ENCODE measurements at regions not wholly inside any gene's neighbourhood (a gene's known extent, or its start where the extent isn't known, plus 50 kb on each side); places are given as distances from the start of the nearest gene placed in this dataset.

DNA sequence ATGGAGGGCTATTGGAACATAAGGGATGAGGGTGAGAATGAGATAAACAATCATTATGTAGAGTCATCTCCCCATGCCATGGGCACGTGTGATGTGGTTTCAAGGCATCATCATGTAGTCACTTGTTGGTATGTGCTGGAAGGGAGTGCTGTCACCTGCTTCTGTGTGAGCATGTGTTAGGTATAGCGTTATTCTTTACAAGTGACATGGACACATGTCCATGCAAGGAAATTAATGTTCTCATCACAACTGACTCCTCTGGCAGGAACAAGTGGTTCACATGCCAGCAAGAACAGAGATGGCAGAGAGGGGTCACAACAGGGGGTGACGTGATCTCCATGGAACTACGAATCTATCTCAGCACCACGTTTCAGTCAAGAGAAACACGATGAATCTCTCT lies 815.8 kb downstream of the BCL11B start:
- CTCF ChIA-PET: no interaction called here
- DNase-seq (ENCODE audit: low read depth, low spot score): no peak

DNA sequence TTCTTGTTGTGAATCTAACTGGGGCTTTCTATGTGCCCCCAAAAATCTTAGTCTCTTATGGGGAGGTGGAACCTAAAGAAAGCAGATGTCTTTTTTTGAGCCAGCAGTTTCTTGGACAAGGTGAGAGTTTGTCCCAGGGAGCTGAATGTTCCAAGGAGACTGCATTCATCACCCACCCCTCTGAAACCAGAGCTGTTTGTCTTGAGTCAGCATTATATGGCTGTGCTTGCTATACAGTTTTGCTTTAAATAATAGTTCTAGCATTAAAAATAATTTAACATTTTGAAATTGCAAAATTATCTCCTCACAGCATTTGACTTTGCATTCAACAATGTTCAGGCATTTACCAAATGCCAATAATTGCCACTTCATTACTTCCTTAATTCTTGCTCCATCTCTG lies 813.3 kb downstream of the BCL11B start:
- POLR2A ChIA-PET: no interaction called here
- DNase-seq (ENCODE audit: low read depth, low spot score): no peak
- TF ChIP-seq CTCF (IDR thresholded peaks at IDR 0.05; ENCODE audit: low read depth, low read length): no peak
- H3K4me3 ChIP-seq (ENCODE audit: low read depth, low read length): no peak overlapping the region
- peaks cover 43% of the 10 kb centered on the region for H3K9me3 ChIP-seq (ENCODE audit: control insufficient read depth, insufficient read depth, low read length)
- no peaks in the 10 kb centered on the region for H3K27me3 ChIP-seq (ENCODE audit: control insufficient read depth, insufficient read depth, low read length)
- no peak overlapping the region for H3K27ac ChIP-seq (ENCODE audit: low read depth, low read length)
- CTCF ChIA-PET: no interaction called here

More for the DNA sequence above, 815.8 kb downstream of the BCL11B start:
- TF ChIP-seq CTCF (IDR thresholded peaks at IDR 0.05; ENCODE audit: low read depth, low read length): no peak
- H3K9me3 ChIP-seq (ENCODE audit: control insufficient read depth, insufficient read depth, low read length): peaks cover 28% of the 10 kb centered on the region
- H3K27me3 ChIP-seq (ENCODE audit: control insufficient read depth, insufficient read depth, low read length): no peaks in the 10 kb centered on the region
- POLR2A ChIA-PET: no interaction called here
- H3K27ac ChIP-seq (ENCODE audit: low read depth, low read length): no peak overlapping the region
- no peak overlapping the region for H3K4me3 ChIP-seq (ENCODE audit: low read depth, low read length)

DNA sequence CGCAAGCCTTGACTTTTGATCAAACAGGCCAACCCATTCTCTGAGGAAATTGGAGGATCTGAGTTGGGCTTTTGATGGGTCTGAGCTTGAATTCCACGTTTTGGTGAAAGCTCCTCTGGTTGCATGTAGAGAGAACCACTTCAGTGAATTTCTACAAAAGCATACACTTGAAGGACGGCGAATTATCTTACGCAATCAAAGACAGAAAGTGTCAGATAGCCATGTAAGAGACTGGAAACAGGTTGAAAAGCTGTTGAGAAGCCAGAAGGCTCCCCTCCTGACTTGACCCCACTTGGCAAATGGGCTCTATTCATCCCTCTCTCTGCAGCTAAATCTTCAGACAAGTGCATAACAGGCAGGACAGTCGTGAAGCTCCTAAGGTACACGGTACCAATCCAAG lies 809.1 kb downstream of the BCL11B start:
- no peak for DNase-seq (ENCODE audit: low read depth, low spot score)
- CTCF ChIA-PET: no interaction called here
- H3K27ac ChIP-seq (ENCODE audit: low read depth, low read length): no peak overlapping the region
- no peaks in the 10 kb centered on the region for H3K27me3 ChIP-seq (ENCODE audit: control insufficient read depth, insufficient read depth, low read length)
- no peak for TF ChIP-seq CTCF (IDR thresholded peaks at IDR 0.05; ENCODE audit: low read depth, low read length)
- H3K9me3 ChIP-seq (ENCODE audit: control insufficient read depth, insufficient read depth, low read length): peaks cover 51% of the 10 kb centered on the region
- no peak overlapping the region for H3K4me3 ChIP-seq (ENCODE audit: low read depth, low read length)
- POLR2A ChIA-PET: no interaction called here

DNA sequence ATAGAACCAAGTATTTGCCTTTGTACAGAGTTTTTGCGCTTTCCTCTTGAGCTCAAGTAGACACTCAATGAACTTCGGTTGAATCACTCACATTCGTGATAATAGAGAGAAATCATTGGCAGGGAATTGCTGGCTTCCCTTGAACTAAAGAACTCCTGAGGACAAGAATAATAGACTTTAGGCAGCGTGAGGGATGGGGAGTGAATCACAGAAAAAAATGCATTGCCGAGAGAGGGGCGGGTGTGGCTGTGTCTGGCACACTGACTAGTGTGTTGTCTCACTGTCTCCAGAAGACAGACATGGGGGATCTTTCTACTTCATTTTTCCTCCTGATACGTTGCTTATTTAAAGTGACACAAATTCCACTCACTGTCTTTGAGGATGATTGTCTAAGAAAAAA lies 805.2 kb downstream of the BCL11B start:
- no peak for TF ChIP-seq CTCF (IDR thresholded peaks at IDR 0.05; ENCODE audit: low read depth, low read length)
- H3K9me3 ChIP-seq (ENCODE audit: control insufficient read depth, insufficient read depth, low read length): peaks cover 51% of the 10 kb centered on the region
- H3K4me3 ChIP-seq (ENCODE audit: low read depth, low read length): no peak overlapping the region
- CTCF ChIA-PET: no interaction called here
- POLR2A ChIA-PET: no interaction called here
- DNase-seq (ENCODE audit: low read depth, low spot score): no peak
- no peak overlapping the region for H3K27ac ChIP-seq (ENCODE audit: low read depth, low read length)
- no peaks in the 10 kb centered on the region for H3K27me3 ChIP-seq (ENCODE audit: control insufficient read depth, insufficient read depth, low read length)

- no peak overlapping the region for H3K4me3 ChIP-seq (ENCODE audit: low read depth, low read length)
- no peaks in the 10 kb centered on the region for H3K27me3 ChIP-seq (ENCODE audit: control insufficient read depth, insufficient read depth, low read length)
- DNase-seq (ENCODE audit: low read depth, low spot score): no peak
- TF ChIP-seq CTCF (IDR thresholded peaks at IDR 0.05; ENCODE audit: low read depth, low read length): no peak
- H3K9me3 ChIP-seq (ENCODE audit: control insufficient read depth, insufficient read depth, low read length): peaks cover 37% of the 10 kb centered on the region
- POLR2A ChIA-PET: no interaction called here
- no peak overlapping the region for H3K27ac ChIP-seq (ENCODE audit: low read depth, low read length)
- CTCF ChIA-PET: no interaction called here
These were observed 801.3 kb downstream of the BCL11B start for GRCh38 chr14:98470663-98471062.

All from AG04450 (cell line).